Tongue (tissue), 2 donors: ENCODE measurements at regions not wholly inside any gene's neighbourhood (a gene's known extent, or its start where the extent isn't known, plus 50 kb on each side); places are given as distances from the start of the nearest gene placed in this dataset. TPM values are rescaled to one million over a fixed set of nuclear protein-coding genes. Genes with fewer than 3 reads are reported as not detected.

Experiments
- DNase-seq: peaks from one replicate; pipeline ENCODE4 v3.0.0-alpha.2; 2015
- small RNA-seq: library from RNA; depleted of rRNA; stranded (forward); fragments of <200 nt; gene quantifications from one replicate; pipeline ENCODE3, GENCODE V24; 2014; ENCODE audit warnings: low replicate concordance

- no peak for DNase-seq
Observed at GRCh38 chrY:12576278-12576677, 124.8 kb upstream of the USP9Y start.

- DNase-seq = no peak
Observed at GRCh38 chrY:12593532-12594216, 107.4 kb upstream of the USP9Y start.

GRCh38 chrY:12598783-12599182, 102.2 kb upstream of the USP9Y start:
- no peak for DNase-seq

DNA sequence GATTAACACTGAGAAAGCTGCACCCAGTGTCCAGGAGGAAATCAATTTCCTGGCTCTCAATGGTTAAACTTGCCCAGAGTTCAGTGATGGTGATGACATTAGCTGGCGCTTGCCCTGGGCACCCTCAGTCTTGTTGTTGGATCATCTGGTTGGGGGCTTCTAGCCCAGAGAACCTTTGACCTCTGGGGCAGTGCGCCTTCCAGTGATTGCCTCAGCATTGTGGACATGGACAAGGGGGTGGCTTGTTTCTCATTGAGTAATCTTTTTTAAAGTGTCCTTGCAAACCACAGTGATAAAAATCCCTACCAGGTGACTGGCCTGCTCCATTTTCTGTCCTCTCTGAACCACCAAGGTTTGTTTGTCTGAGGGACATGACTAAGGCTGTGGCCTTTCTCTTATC, 95.6 kb upstream of the USP9Y start:
- no peak for DNase-seq

DNA sequence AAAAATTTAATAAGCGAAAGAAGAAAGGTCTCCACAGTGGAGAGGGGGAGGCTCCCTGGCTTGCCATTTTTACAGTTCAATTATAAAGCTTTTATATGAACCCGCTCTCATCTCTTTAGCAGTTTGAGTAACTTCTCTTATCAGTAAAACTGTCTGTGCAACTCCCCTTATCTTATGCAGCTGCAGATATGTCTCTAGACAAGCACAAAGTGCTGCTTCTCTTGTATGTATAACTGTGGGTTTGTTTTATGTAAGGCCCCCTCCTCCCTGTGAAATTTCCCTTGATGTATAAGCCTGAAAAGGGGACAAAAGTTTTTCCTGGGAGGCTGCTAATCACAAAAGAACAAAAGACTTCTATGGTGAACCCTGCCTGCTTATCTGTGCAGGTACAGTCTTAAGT, 90.2 kb upstream of the USP9Y start:
- DNase-seq = no peak

GRCh38 chrY:12615733-12616446, 85.1 kb upstream of the USP9Y start:
- DNase-seq = peak; percentile 66

- peak; percentile 47 for DNase-seq
Observed at GRCh38 chrY:12621454-12622081, 79.5 kb upstream of the USP9Y start.

DNA sequence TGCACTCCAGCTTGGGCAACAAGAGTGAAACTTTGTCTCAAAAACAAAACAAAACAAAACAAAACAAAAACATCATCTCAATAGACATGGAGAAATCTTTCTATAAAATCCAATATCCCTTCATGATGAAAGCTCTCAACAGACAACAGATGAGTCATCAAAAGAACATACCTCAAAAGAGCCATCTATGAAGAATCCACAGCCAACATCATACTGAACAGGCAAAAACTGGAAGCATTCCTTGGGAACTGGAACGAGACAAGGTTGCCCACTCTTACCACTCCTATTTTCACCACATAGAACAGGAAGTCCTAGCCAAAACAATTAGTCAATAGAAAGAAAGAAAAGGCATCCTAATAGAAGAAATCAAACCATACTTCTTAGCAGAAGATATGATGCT, 77.8 kb upstream of the USP9Y start:
- no peak for DNase-seq

DNA sequence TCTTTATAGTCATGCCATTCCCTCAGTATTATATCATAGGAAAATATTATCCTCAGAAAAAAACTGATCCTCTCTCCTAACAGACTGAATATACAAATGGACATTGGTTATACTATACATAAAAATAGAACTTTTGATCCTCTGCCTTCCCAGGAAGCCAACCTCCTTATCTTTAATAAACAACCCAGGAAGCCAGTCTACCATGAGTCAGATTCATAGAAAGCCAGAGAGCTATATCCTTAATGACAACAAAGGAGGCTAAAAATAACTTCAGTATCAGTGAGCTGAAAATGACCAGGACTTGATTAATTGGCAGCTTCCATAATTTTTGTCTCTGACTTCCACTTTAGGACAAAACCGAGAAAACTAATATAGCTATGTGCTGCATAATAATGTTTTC, 58.0 kb upstream of the USP9Y start:
- no peak for DNase-seq

DNA sequence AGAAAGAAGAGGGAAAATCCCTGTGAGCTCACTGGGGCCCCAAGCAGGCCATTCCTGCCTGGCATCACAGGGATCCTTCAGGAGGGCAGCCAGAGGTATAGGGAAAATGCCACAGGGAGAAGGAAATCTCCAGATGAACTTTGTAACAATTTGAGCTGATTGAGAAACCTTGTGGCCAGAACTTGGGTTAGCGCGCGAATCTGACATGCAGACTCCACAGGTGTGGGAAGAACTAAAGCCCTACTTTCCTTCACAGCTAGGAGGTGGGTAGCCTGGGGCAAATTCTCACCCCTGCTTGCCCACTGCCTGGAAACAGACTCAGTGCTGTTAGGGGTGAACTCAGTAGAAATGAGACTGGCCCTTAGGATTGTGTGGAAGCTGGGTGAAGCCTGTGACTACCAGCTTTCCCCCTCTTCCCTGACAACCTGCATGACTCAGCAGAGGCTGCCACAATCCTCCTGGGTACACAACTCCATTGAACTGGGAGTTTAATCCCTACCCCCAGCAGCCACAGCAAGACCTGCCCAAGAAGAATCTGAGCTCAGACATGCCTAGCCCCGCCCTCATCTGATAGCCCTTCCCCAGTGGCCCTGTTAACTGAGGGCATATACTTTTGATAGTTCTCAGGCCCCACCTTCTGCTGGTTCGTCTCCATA, 57.2 kb upstream of the USP9Y start:
- DNase-seq = no peak

DNA sequence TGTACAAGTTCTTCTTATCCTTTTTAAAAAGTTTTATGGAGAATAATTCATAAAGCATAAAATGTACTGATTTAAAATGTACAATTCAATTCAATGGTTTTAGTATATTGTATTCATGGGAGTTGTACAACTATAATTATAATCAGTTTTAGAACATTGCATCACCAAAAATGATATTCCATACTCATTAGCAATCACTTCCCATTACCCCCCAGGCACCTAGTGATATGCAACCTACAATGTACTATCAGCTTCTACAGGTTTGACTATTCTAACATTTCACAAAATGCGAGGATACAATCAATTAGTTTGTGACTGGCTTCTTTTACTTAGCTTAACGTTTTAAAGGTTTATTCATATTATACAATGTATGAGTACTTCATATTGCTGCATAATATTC, 49.9 kb upstream of the USP9Y start:
- DNase-seq = no peak

Small RNAs in the stretch of these regions (small RNA-seq; reads per million reads assigned to genes)
- gene RN7SL702P = not detected
